ENCODE measurements at regions not wholly inside any gene's neighbourhood (a gene's known extent, or its start where the extent isn't known, plus 50 kb on each side); places are given as distances from the start of the nearest gene placed in this dataset.

GRCh38 chr21:35697321-35697808 is 363.0 kb downstream of the SETD4 start:
- peak; percentile 76 for DNase-seq (ENCODE audit: low read depth, low spot score)

GRCh38 chr21:35696644-35697043 is 363.7 kb downstream of the SETD4 start:
- peak; percentile 3 for DNase-seq (ENCODE audit: low read depth, low spot score)

DNA sequence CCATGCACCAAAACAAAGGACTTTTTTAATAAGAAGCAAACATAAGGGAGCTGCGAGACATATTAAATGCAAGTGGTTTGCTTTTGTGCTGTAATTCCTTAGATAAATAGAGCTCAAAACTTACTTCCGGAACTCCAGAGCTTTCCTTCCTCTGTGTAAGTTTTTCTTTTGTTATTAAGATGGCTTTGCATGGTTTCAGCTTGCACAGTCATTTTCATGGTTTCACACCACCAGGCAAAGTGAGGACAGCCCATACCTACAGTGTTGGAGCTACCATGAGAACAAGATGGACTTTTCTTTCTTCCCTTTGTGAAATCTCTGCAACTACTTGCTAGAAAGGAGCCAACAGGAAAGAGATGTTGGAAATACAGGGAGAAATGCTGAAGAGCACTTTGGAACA is 368.0 kb downstream of the SETD4 start:
- no peak for DNase-seq (ENCODE audit: low read depth, low spot score)

DNA sequence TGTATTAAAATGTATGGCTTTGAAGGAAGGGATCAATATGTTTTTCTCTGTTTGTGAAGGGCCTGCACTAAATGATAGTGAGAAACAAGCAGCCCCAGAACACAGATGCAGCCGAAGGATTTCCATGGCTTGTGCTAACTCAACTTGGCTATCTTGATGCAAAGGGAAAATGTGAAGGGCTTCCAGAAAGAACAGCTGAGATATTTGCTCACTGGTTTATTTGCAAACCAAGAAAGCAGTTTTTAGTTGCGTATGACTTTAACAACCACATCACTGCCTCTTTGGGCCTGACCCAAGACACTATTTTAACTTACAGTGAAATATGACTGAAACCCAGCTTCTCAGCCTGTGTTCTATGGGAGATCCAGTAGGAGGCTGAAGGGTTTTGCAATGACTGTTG is 369.9 kb downstream of the SETD4 start:
- DNase-seq (ENCODE audit: low read depth, low spot score), result no peak

DNA sequence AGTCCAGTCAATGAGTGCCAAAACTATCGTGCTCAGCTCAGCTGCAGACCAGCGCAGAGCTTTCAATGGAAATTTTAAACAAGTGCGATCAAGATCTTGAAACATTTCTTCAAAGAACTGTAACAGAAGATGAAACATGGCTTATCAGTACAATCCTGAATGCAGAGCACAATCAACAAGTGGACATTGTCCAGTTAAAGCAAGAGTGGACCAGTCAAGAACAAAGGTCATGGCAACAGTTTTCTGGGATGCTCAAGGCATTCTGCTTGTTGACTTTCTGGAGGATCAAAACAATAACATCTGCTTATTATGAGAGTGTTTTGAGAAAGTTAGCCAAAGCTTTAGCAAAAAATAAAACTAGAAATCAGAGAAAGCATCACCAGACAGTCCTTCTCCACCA is 374.2 kb downstream of the SETD4 start:
- DNase-seq (ENCODE audit: low read depth, low spot score), result no peak

DNA sequence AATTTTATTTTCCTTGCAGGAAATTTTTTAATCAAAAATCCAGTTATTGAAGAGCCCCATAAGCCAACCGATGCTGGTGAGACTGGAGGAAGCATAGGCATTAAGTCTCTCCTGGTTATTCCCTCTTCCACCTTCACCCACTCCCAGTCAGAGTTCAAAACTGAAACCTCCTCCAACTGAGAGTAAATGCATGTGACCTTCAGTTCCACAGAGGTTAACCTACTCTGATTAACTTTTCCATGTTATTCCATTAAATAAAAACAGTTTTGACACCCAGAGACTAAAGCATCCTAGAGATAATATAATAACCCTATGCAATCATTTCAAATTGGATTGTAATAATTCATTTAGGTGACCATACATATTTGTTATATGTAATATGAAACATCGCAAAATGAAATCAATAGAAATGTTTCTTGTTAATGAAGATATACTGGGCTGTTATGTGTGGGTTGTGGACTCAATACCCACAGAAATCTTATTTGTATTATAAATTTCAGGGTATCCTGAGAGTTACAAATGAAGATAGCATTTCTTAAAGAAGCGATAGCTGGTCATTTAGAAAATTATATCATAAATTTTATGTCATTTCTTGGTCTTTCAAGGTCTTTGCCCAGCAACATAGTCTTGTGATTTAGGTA is 376.5 kb downstream of the SETD4 start:
- DNase-seq (ENCODE audit: low read depth, low spot score), result no peak

DNA sequence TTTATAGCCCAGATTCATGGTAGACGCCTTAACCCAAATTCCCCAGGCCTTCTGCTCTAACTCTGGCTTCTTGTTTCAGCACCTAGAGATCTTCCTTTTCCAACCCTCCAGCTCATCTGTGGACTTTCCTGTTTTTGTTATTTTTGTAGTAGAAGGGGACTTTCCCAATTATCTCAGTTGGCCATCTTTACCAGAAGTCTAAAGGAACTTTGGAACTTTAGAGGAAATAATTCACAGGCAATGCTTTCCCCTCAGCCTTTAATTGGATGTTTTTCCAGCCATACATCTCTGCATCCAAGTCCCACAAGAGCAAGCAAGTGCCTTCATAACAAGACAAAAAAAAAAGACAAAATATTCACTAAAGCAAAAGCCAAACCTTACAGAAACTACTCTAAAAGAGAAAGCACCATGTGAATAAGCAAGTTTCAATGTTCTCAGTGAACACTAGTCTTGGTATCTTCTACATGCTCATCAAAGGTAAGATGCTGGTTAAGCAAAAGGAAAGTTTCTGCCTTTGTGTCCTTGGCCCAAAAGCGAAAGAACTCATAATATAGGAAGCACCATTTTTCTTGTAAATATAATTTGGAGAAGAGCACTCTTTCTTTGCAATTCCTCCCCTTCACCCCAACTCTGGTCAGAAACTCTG is 377.3 kb downstream of the SETD4 start:
- no peak for DNase-seq (ENCODE audit: low read depth, low spot score)

DNA sequence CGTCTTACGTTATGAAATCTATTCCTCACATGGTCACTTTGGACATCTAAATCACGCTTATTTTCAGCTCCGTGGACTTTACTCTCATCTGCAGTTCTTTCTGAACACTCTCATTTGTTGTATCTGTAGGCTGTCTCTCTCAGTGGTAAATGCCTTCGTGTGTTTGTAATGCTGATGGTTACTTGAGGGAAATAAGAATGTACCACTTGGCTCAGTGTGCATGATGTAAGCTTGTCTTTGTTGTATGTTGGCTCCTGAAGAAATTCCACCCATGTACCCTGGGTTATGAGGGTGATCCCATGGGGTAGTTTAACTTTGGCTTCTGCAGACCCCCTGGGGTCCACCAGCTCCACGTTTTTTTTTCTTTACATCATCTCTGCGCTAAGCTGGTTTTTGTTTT is 378.4 kb downstream of the SETD4 start:
- DNase-seq (ENCODE audit: low read depth, low spot score), result peak; percentile 64

- no peak for DNase-seq (ENCODE audit: low read depth, low spot score)
Measured at GRCh38 chr21:35679076-35679475, 381.2 kb downstream of the SETD4 start.

DNA sequence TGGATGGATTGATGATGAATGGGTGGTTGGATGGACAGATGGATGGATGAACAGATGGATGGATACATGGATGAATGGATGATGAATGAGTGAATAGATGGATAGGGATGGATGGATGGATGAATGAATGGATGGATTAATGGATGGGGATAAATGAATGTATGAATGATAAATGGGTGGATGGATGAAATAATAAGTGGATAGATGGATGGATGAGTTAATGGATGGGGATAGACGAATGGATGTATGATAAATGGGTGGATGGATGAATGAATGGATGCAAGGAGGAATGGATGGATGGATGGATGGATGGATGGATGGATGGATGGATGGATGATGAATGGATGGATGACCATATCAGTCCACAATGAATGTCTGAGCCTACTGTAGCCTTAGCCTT is 381.9 kb downstream of the SETD4 start:
- DNase-seq (ENCODE audit: low read depth, low spot score), result no peak

GRCh38 chr21:35677298-35677841 is 383.0 kb downstream of the SETD4 start:
- no peak for DNase-seq (ENCODE audit: low read depth, low spot score)

DNA sequence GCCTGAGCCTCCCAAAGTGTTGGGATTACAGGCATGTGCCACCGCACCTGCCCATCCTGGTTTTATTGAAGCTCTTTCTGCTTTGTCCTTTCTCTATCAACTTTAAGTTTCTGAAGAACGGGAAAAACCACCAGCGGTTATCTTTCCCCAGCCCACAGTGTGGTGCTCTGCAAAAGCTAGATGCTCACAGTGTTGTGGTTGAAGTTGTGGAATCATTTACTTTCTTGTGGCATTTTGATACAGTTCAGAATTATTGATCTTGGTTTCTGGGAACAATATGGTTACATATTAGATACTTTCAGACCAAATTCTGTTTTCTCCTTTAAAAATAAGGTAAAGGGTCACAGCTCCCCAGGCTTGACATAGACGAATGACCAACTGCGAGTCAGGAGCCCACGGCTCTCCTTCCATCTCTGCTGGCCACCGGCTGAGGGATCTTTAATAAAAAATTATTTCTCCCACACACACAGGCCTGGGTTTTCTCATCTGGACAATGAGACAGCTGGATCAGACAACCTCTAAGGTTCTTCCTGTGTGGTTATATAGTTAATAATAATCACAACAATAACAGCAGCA is 385.3 kb downstream of the SETD4 start:
- DNase-seq (ENCODE audit: low read depth, low spot score), result no peak

GRCh38 chr21:35674091-35674671 is 386.1 kb downstream of the SETD4 start:
- no peak for DNase-seq (ENCODE audit: low read depth, low spot score)

GRCh38 chr21:35672313-35672712 is 388.0 kb downstream of the SETD4 start:
- DNase-seq (ENCODE audit: low read depth, low spot score), result no peak

GRCh38 chr21:35664683-35665082 is 395.6 kb downstream of the SETD4 start:
- DNase-seq (ENCODE audit: low read depth, low spot score), result peak; percentile 72

DNA sequence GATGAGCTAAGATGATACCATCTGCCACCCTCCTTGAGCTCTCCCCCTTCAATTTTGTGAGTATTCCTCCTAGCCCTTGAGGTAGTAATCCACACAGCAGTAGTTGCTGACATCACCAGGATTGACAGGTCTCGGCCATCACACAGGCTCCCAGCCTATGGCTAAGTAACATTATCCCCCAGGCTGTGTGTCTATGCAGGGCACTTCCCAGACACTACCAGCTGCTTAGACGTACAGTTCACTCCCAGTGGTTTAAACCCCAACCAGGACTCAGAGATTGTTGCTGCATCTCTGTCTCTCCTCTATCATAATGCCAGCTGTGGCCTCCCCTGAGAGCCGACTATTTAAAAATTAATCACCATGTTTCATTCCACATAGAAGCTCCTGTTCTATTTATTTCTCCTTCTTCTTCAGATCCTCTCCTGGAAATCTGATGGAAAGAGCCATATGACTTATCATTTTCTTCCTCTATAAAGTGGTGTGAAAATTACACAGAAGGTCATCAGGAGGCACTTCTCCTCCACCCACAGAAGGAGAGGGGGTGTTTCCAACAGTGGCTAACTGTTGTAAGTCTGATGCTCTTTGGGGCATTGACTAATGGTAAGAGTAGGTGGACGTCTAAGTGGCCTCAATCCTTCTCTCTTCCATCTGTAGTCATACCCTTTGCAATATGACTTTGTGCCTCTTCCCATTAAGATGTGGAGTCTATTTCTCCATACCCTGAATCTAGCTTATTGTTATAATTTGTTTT is 396.3 kb downstream of the SETD4 start:
- no peak for DNase-seq (ENCODE audit: low read depth, low spot score)

- peak; percentile 93 for DNase-seq (ENCODE audit: low read depth, low spot score)
Measured at GRCh38 chr21:35658242-35658641, 402.1 kb downstream of the SETD4 start.

DNA sequence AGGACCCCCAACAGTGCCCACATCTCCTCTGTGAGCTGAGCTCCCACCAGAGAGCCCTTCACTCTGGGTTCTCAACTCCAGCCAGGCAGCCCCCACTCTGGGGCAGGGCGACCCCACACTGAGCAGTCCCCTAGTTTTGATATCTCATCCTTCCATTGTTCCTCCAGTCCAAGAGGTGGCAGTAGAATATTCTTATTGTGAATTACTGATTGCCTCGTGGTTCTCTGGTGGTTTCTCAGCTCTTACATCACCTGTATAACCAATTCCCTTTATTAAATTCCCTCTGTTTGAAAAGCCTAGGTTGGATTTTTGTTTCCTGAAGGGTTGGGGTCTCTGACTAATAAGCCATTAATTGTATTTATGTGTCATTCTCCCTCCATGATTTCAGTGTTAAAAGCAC is 407.5 kb downstream of the SETD4 start:
- no peak for DNase-seq (ENCODE audit: low read depth, low spot score)

DNA sequence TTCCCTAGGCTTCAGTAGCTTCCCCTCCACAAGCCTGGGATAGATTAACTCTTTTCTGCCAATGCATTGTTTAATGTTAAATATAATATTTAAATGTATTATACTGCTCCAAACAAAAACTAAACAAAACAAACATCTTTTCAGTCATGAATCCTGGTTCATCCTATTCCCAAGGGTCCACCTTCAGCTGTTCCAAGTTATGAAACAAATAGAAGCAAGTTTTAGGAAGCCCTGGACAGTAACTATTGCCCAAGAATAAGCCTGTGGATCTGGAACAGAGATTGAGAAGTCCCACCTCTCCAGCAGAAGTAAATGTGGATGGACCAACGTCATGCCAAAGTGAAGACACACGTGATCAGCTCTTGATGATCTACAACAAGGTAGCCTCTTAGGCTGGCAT is 408.1 kb downstream of the SETD4 start:
- no peak for DNase-seq (ENCODE audit: low read depth, low spot score)

- DNase-seq (ENCODE audit: low read depth, low spot score), result peak; percentile 33
Measured at GRCh38 chr21:35651196-35651595, 409.1 kb downstream of the SETD4 start.

DNA sequence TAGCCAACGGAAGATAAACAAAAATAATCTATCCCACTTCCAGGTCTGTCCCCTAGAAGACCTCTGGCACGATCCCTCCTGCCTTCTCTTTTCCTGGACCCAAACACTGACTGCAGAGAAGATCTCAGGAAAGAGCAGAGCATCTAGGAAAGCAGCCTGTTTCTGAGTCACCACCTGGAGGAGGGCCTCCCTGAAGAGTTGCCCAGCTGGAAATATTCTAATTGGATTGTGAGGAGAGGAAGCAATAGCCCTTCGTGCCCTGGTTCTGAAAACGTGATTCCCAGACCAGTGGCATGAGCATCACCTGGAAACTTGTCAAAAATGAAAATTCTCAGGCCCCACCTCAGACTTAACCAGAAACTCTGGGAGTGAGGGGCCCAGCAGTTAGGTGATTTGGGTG is 411.1 kb downstream of the SETD4 start:
- peak; percentile 60 for DNase-seq (ENCODE audit: low read depth, low spot score)

DNA sequence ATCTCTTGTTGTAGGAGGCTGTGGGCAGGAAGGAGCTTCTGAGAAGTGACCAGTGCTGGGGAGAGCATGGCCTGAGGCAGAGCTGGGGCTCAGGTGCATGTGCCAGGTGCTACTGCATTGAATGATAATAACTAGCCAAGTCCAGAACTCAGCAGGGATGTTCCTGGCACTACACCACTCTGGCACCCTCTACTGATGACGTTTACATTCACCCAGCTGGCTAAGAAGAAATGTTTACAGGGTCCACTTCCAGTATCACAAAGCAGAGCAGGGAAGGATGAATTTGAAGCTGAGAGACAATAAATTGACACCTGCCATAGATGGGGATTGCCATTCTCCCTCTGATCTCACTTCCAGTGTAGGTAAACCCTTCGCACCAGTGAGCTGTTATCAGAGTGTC is 411.8 kb downstream of the SETD4 start:
- DNase-seq (ENCODE audit: low read depth, low spot score), result no peak

All from astrocyte of the hippocampus (primary cell).